Psoas muscle (tissue), 7 donors: ENCODE measurements at regions not wholly inside any gene's neighbourhood (a gene's known extent, or its start where the extent isn't known, plus 50 kb on each side); places are given as distances from the start of the nearest gene placed in this dataset.

Experiments used
- ATAC-seq, 4 donors: fragments of 200-7000 bp; cut with Tn5 transposase; one replicate each; pipeline ENCODE4 v1.9.1; 2020; ENCODE audit warnings: moderate library complexity in 3 of 4, mild to moderate bottlenecking in 2 of 4
- DNase-seq, 2 donors: peaks; one replicate each; pipeline ENCODE4 v3.0.0-alpha.2; 2020
- H3K27ac ChIP-seq: fragments of 200-600 bp; one replicate; pipeline ENCODE4 v1.8.0; 2022
- H3K27me3 ChIP-seq, 3 donors: fragments of 200-600 bp in 1 of 3; one replicate each; pipeline versions ENCODE4 v1.6.1 to v1.8.0; 2013 to 2022; ENCODE audit warnings: low read length in 2 of 3, mild to moderate bottlenecking in 2 of 3, moderate library complexity in 1 of 3; ENCODE audit not compliant: insufficient read depth in 3 of 3
- H3K36me3 ChIP-seq, 2 donors: fragments of 200-600 bp in 1 of 2; one replicate each; pipeline versions ENCODE4 v1.6.1 to v1.8.0; 2013 to 2022; ENCODE audit warnings: low read depth in 1 of 2, mild to moderate bottlenecking in 1 of 2, moderate library complexity in 1 of 2; ENCODE audit not compliant: insufficient read depth in 1 of 2
- H3K4me1 ChIP-seq: fragments of 200-600 bp; one replicate; pipeline ENCODE4 v1.8.0; 2022
- H3K4me3 ChIP-seq: fragments of 200-600 bp; one replicate; pipeline ENCODE4 v1.8.0; 2022; ENCODE audit warnings: mild to moderate bottlenecking
- H3K9me3 ChIP-seq: fragments of 200-600 bp; one replicate; pipeline ENCODE4 v1.8.0; 2022
- CTCF ChIP-seq: fragments of 200-600 bp; IDR thresholded peaks from one replicate; pipeline ENCODE4 v1.8.0; 2022; ENCODE audit warnings: antibody characterized with exemption
- WGBS, 3 donors: extraction: QIAGEN DNeasy Blood & Tissue Kit; methylation state at CpG; one replicate each; pipeline versions ENCODE4 v1.1.6 to v1.1.7; 2013; 5-methylcytosine and 5-hydroxymethylcytosine counted together
- intact Hi-C, 2 donors: fragments of 100-400 bp; cut with DNase I; formaldehyde crosslinking; loops; one replicate each; pipeline versions ENCODE4 v1.11.0 to v1.14.2; 2022
- donor health status: healthy with polysubstance abuse.
- donor health status: DM: no; HTN: no; CAD: no; lungs with moderate emphysema.
- donor health status: Bipolar disorder and iron deficiency.
- donor health status: healthy.
- donor health status: DM: yes; HTN: yes; CAD: no.
- donor health status: DM: no; HTN: no; CAD: no.
- donor health status: DM: yes; HTN: yes; CAD: no.

- Histone ChIP-seq H3K4me1 (peaks cover 56% of the 10 kb centered on the region), H3K9me3 (no peaks in the 10 kb centered on the region), H3K36me3 (no peaks in the 10 kb centered on the region), H3K4me3 (no peak overlapping the region), H3K27ac (peak overlapping the region; percentile 21), H3K27me3 (no peaks in the 10 kb centered on the region)
- intact Hi-C loops: no loop called here
- TF ChIP-seq CTCF: no peak
- DNase-seq (no peak), ATAC-seq (no peak)
- 70 to 81% (median 73%) methylated on average over 15 of the region's 15 CpGs for WGBS, 3 donors
Observed at GRCh38 chr17:77441130-77441920, 300.6 kb downstream of the SEC14L1 start.

- Histone ChIP-seq H3K9me3 (no peaks in the 10 kb centered on the region), H3K4me3 (no peak overlapping the region), H3K27me3 (no peaks in the 10 kb centered on the region), H3K4me1 (peaks cover 51% of the 10 kb centered on the region), H3K27ac (no peak overlapping the region), H3K36me3 (no peaks in the 10 kb centered on the region)
- DNase-seq: no peak
- no peak for ATAC-seq
- intact Hi-C loops: no loop called here
- TF ChIP-seq CTCF: no peak
- 93 to 95% (median 95%) methylated on average over 11 of the region's 11 CpGs for WGBS, 3 donors
Observed at GRCh38 chr17:77441940-77442339, 301.2 kb downstream of the SEC14L1 start.

- DNase-seq (no peak), ATAC-seq (no peak)
- Histone ChIP-seq H3K4me1 (peaks cover 39% of the 10 kb centered on the region), H3K36me3 (no peaks in the 10 kb centered on the region), H3K9me3 (no peaks in the 10 kb centered on the region), H3K4me3 (no peak overlapping the region), H3K27me3 (no peaks in the 10 kb centered on the region), H3K27ac (no peak overlapping the region)
- intact Hi-C loops: no loop called here
- 72 to 86% (median 81%) methylated on average over 10 of the region's 10 CpGs for WGBS, 3 donors
- TF ChIP-seq CTCF: no peak
Observed at GRCh38 chr17:77442976-77443747, 302.4 kb downstream of the SEC14L1 start.

GRCh38 chr17:77443748-77444260, 303.0 kb downstream of the SEC14L1 start:
- Histone ChIP-seq H3K36me3 (no peaks in the 10 kb centered on the region), H3K4me3 (no peak overlapping the region), H3K9me3 (no peaks in the 10 kb centered on the region), H3K27me3 (no peaks in the 10 kb centered on the region), H3K27ac (no peak overlapping the region), H3K4me1 (peaks cover 38% of the 10 kb centered on the region)
- 82 to 88% (median 83%) methylated on average over 8 of the region's 8 CpGs for WGBS, 3 donors
- intact Hi-C loops: no loop called here
- DNase-seq (no peak), ATAC-seq (no peak)
- TF ChIP-seq CTCF: no peak
